HG03571 (cell line): ENCODE measurements at regions not wholly inside any gene's neighbourhood (a gene's known extent, or its start where the extent isn't known, plus 50 kb on each side); places are given as distances from the start of the nearest gene placed in this dataset.

Source experiments
- ATAC-seq: cut with Tn5 transposase; IDR thresholded peaks from one replicate; pipeline ENCODE4 v1.9.1; 2021; ENCODE audit not compliant: unreplicated experiment

- no peak for ATAC-seq
These were observed 960.9 kb upstream of the FAT3 start for GRCh38 chr11:91263496-91264365.

GRCh38 chr11:91261513-91261912, 963.1 kb upstream of the FAT3 start:
- no peak for ATAC-seq

GRCh38 chr11:91258876-91259275, 965.7 kb upstream of the FAT3 start:
- ATAC-seq: no peak

- no peak for ATAC-seq
These were observed 967.0 kb upstream of the FAT3 start for GRCh38 chr11:91257667-91258066.

GRCh38 chr11:91248199-91248807, 976.3 kb upstream of the FAT3 start:
- ATAC-seq: no peak

- ATAC-seq: no peak
These were observed 977.4 kb upstream of the FAT3 start for GRCh38 chr11:91247009-91247735.

GRCh38 chr11:91244912-91245311, 979.7 kb upstream of the FAT3 start:
- no peak for ATAC-seq

- no peak for ATAC-seq
These were observed 981.0 kb upstream of the FAT3 start for GRCh38 chr11:91243630-91244029.

GRCh38 chr11:91243051-91243450, 981.6 kb upstream of the FAT3 start:
- ATAC-seq: no peak

GRCh38 chr11:91241226-91241625, 983.4 kb upstream of the FAT3 start:
- ATAC-seq: no peak

- no peak for ATAC-seq
These were observed 985.3 kb upstream of the FAT3 start for GRCh38 chr11:91239359-91239758.

- no peak for ATAC-seq
These were observed 993.4 kb upstream of the FAT3 start for GRCh38 chr11:91231226-91231625.

GRCh38 chr11:91230647-91231046, 994.0 kb upstream of the FAT3 start:
- ATAC-seq: no peak

- no peak for ATAC-seq
These were observed 1000.0 kb upstream of the CHORDC1 start for GRCh38 chr11:91222830-91223229.

- ATAC-seq: no peak
These were observed 997.8 kb upstream of the CHORDC1 start for GRCh38 chr11:91220476-91221202.

GRCh38 chr11:91219535-91219934, 996.7 kb upstream of the CHORDC1 start:
- ATAC-seq: no peak

GRCh38 chr11:91209751-91210150, 986.9 kb upstream of the CHORDC1 start:
- ATAC-seq: no peak

GRCh38 chr11:91209306-91209705, 986.5 kb upstream of the CHORDC1 start:
- ATAC-seq: no peak

- no peak for ATAC-seq
These were observed 977.0 kb upstream of the CHORDC1 start for GRCh38 chr11:91199866-91200265.

GRCh38 chr11:91194546-91194945, 971.7 kb upstream of the CHORDC1 start:
- ATAC-seq: no peak

GRCh38 chr11:91188484-91188883, 965.6 kb upstream of the CHORDC1 start:
- no peak for ATAC-seq
